ENCODE measurements at regions not wholly inside any gene's neighbourhood (a gene's known extent, or its start where the extent isn't known, plus 50 kb on each side); places are given as distances from the start of the nearest gene placed in this dataset.

- TF ChIP-seq CTCF (IDR thresholded peaks at IDR 0.05 in 2 of 3, conservative IDR thresholded peaks at IDR 0.05 in 1 of 3; ENCODE audit: borderline replicate concordance in 1 of 3, insufficient read depth in 1 of 3, low read depth in 2 of 3, low read length in 2 of 3) (no peak), POLR2AphosphoS5 (IDR thresholded peaks at IDR 0.05; ENCODE audit: low read depth, low read length) (no peak), EZH2 (IDR thresholded peaks at IDR 0.05) (no peak), POLR2A (IDR thresholded peaks at IDR 0.05; ENCODE audit: borderline replicate concordance, extremely low read depth, insufficient read depth, insufficient read length) (no peak), MAX (IDR thresholded peaks at IDR 0.05) (no peak), EZH2phosphoT487 (IDR thresholded peaks at IDR 0.05; ENCODE audit: borderline replicate concordance) (no peak), ATF3 (IDR thresholded peaks at IDR 0.05) (no peak), JUND (IDR thresholded peaks at IDR 0.05) (no peak), ZNF274 (IDR thresholded peaks at IDR 0.05; ENCODE audit: low read depth, low read length) (no peak), RAD21 (IDR thresholded peaks at IDR 0.05; ENCODE audit: low read depth) (no peak)
These were observed 840.0 kb downstream of the C6orf118 start for GRCh38 chr6:164469276-164469949.
